ENCODE measurements at regions not wholly inside any gene's neighbourhood (a gene's known extent, or its start where the extent isn't known, plus 50 kb on each side); places are given as distances from the start of the nearest gene placed in this dataset.

GRCh38 chr2:7621018-7621814 is 704.0 kb downstream of the RNF144A start:
- TF ChIP-seq EP300 (conservative IDR thresholded peaks at IDR 0.05; ENCODE audit: poor library complexity, severe bottlenecking): no peak
- TF ChIP-seq CTCF (IDR thresholded peaks at IDR 0.05; ENCODE audit: poor library complexity, severe bottlenecking): no peak
- no peak for TF ChIP-seq POLR2AphosphoS5 (IDR thresholded peaks at IDR 0.05)
- TF ChIP-seq SMC3 (conservative IDR thresholded peaks at IDR 0.05; ENCODE audit: poor library complexity): no peak
- no peak for TF ChIP-seq RAD21 (conservative IDR thresholded peaks at IDR 0.05)

Data from neural cell (in vitro differentiated cells).